Endothelial cell of umbilical vein (primary cell): ENCODE measurements at regions not wholly inside any gene's neighbourhood (a gene's known extent, or its start where the extent isn't known, plus 50 kb on each side); places are given as distances from the start of the nearest gene placed in this dataset.

Experiments used
- BruUV-seq: library from RNA; stranded (reverse); fragments of 400-500 nt; replicated peaks from 2 replicates; lab custom pipeline; 2021; lab: Mats Ljungman, UMichigan
- CTCF ChIA-PET: fragments of 300-600, 350-600 bp; sonication (Branson Sonifier 250); formaldehyde crosslinking; loops from one replicate; lab custom pipeline; 2021; ENCODE audit warnings: antibody characterized with exemption, inconsistent platforms; lab: Charles Lee
- POLR2A ChIA-PET: fragments of 300-600, 350-600 bp; sonication (Branson Sonifier 250); formaldehyde crosslinking; loops from one replicate; lab custom pipeline; 2021; ENCODE audit warnings: antibody characterized with exemption, inconsistent platforms; lab: Charles Lee
- DNase-seq: peaks from one replicate; pipeline ENCODE4 v3.0.0-alpha.2; 2011; ENCODE audit warnings: low read depth, low spot score
- FAIRE-seq: peaks from 2 replicates; lab custom pipeline; 2011; peaks lifted over from hg19 to GRCh38; lab: Jason Lieb, UNC
- H2AFZ ChIP-seq: 2 replicates; pipeline ENCODE4 v1.6.0; 2012; ENCODE audit warnings: low read depth, low read length, control low read depth, inconsistent platforms
- H3K27ac ChIP-seq: 2 replicates; pipeline ENCODE4 v1.5.1; 2011; ENCODE audit warnings: low read depth, mild to moderate bottlenecking, control low read depth, low read length, moderate library complexity; ENCODE audit not compliant: insufficient read depth
- H3K27me3 ChIP-seq, 2 experiments: 2 replicates each; pipeline versions ENCODE4 v1.6.0 to v1.6.1; 2011; ENCODE audit warnings: low read length in 2 of 2, mixed read lengths in 1 of 2; ENCODE audit not compliant: control insufficient read depth in 2 of 2, insufficient read depth in 2 of 2
- H3K36me3 ChIP-seq, 2 experiments: 2 replicates in 1 of 2; 3 replicates in 1 of 2; pipeline ENCODE4 v1.5.1; 2011; ENCODE audit warnings: low read length in 2 of 2, mild to moderate bottlenecking in 1 of 2, moderate library complexity in 1 of 2; ENCODE audit not compliant: control insufficient read depth in 2 of 2, insufficient read depth in 2 of 2; ENCODE audit errors: extremely low read depth in 1 of 2
- H3K4me1 ChIP-seq: 3 replicates; pipeline ENCODE4 v1.5.1; 2011; ENCODE audit warnings: mild to moderate bottlenecking, low read length; ENCODE audit not compliant: control insufficient read depth, insufficient read depth; ENCODE audit errors: extremely low read depth
- H3K4me2 ChIP-seq: 2 replicates; pipeline ENCODE4 v1.6.1; 2011; ENCODE audit warnings: low read length, control low read depth, mixed read lengths; ENCODE audit not compliant: insufficient read depth
- H3K4me3 ChIP-seq, 3 experiments: fragments of 200-600 bp in 1 of 3; sonication (generic), shearing (Covaris generic) in 1 of 3; replicated peaks in 1 of 3; 2 replicates each; pipeline ENCODE4 v1.5.1; 2011 to 2016; ENCODE audit warnings: control low read depth in 3 of 3, low read length in 3 of 3, mild to moderate bottlenecking in 2 of 3, inconsistent platforms in 1 of 3, low read depth in 1 of 3, moderate library complexity in 1 of 3; ENCODE audit not compliant: insufficient read depth in 1 of 3
- H3K79me2 ChIP-seq: 2 replicates; pipeline ENCODE4 v1.6.0; 2012; ENCODE audit warnings: low read length, inconsistent platforms; ENCODE audit not compliant: control insufficient read depth, insufficient read depth
- H3K9ac ChIP-seq: replicated peaks from 2 replicates; pipeline ENCODE3; 2011; ENCODE audit warnings: low read length, control low read depth; ENCODE audit not compliant: insufficient read depth; ENCODE audit errors: extremely low read depth
- H3K9me1 ChIP-seq: replicated peaks from 3 replicates; pipeline ENCODE4 v1.6.0; 2011; ENCODE audit warnings: mild to moderate bottlenecking, low read length; ENCODE audit not compliant: control insufficient read depth, insufficient read depth; ENCODE audit errors: extremely low read depth
- H3K9me3 ChIP-seq: replicated peaks from 2 replicates; pipeline ENCODE4 v1.5.1; 2012; ENCODE audit warnings: low read length, inconsistent platforms; ENCODE audit not compliant: control insufficient read depth, insufficient read depth
- H4K20me1 ChIP-seq: replicated peaks from 2 replicates; pipeline ENCODE3; 2011; ENCODE audit warnings: mild to moderate bottlenecking, low read length; ENCODE audit not compliant: control insufficient read depth, insufficient read depth; ENCODE audit errors: extremely low read depth
- CTCF ChIP-seq, 2 donors: IDR thresholded peaks; 1 replicate in 1 of 2; 2 replicates in 1 of 2; pipeline ENCODE4 v1.5.1; 2011; ENCODE audit warnings: low read length in 2 of 2, mild to moderate bottlenecking in 2 of 2, moderate library complexity in 2 of 2, control low read depth in 1 of 2, inconsistent platforms in 1 of 2, low read depth in 1 of 2; ENCODE audit not compliant: insufficient read depth in 1 of 2; ENCODE audit errors: extremely low read depth in 1 of 2
- EZH2 ChIP-seq: IDR thresholded peaks from 2 replicates; pipeline ENCODE4 v1.6.1; 2012; ENCODE audit warnings: borderline replicate concordance, low read depth, mild to moderate bottlenecking, moderate library complexity, low read length, inconsistent platforms; ENCODE audit not compliant: severe bottlenecking
- FOS ChIP-seq: IDR thresholded peaks from 2 replicates; pipeline ENCODE4 v1.6.1; 2011; ENCODE audit warnings: mild to moderate bottlenecking, low read length, moderate library complexity, borderline replicate concordance; ENCODE audit not compliant: insufficient read depth
- GATA2 ChIP-seq: IDR thresholded peaks from 2 replicates; pipeline ENCODE4 v1.7.0; 2011; ENCODE audit warnings: low read depth, mild to moderate bottlenecking, moderate library complexity, mixed read lengths, low read length; ENCODE audit not compliant: insufficient read length, insufficient read depth
- JUN ChIP-seq: IDR thresholded peaks from 2 replicates; pipeline ENCODE4 v1.6.1; 2011; ENCODE audit warnings: borderline replicate concordance, low read depth; ENCODE audit not compliant: insufficient read length, insufficient read depth
- MYC ChIP-seq: IDR thresholded peaks from one replicate; pipeline ENCODE4 v1.6.1; 2011; ENCODE audit warnings: mild to moderate bottlenecking, low read depth, low read length
- POLR2A ChIP-seq: IDR thresholded peaks from 2 replicates; pipeline ENCODE4 v1.6.1; 2012; ENCODE audit warnings: low read depth, mild to moderate bottlenecking, control low read depth, low read length
- POLR2AphosphoS5 ChIP-seq: IDR thresholded peaks from 2 replicates; pipeline ENCODE4 v1.6.1; 2012; ENCODE audit warnings: low read depth, mild to moderate bottlenecking, control low read depth, low read length, moderate library complexity; ENCODE audit not compliant: insufficient read depth
- dilution Hi-C: fragments of 300-500 bp; cut with MboI; formaldehyde crosslinking; loops from one replicate; pipeline ENCODE4 v1.15.0; 2019; ENCODE audit warnings: low sequenced_read_pairs; ENCODE audit not compliant: extremely low pct_ligation_motif_present
- intact Hi-C: fragments of 100-400 bp; cut with micrococcal nuclease; formaldehyde crosslinking; loops from one replicate; pipeline ENCODE4 v1.10.0; 2022
- TF ChIP-seq, protein P1 (sequence below): IDR thresholded peaks from 2 replicates; pipeline ENCODE4 v1.6.1; 2011; ENCODE audit not compliant: insufficient read depth, insufficient read length

DNA sequence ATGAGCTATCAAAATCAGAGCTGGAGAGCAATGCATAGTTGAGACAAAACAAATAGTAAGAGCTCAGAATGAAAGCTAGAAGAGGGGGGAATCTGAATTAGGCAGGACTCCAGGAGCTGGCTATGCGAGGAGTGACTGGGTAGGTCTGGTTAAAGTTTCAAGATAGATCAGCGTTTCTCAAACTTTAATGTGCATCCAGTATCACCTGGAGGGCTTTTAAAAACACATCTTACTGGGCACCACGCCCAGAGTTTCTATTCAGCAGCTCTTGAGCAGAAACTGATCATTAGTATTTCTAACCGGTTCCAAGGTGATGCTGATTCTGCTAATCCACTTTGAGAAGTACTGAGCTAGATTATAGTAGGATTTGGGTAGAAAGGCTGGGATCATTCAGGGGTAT, 96.2 kb upstream of the ACP3 start:
- Histone ChIP-seq H3K9me1 (no peaks in the 10 kb centered on the region), H3K27ac (no peak overlapping the region), H3K9ac (no peak overlapping the region), H3K4me3 (no peak overlapping the region), H3K79me2 (no peaks in the 10 kb centered on the region), H3K27me3 (peaks cover 0 to 3% of the 10 kb centered on the region in 2 experiments), H3K4me2 (no peak overlapping the region), H3K9me3 (no peaks in the 10 kb centered on the region), H3K4me1 (no peaks in the 10 kb centered on the region), H3K36me3 (no peaks in the 10 kb centered on the region), H4K20me1 (no peaks in the 10 kb centered on the region), H2AFZ (no peak overlapping the region)
- FAIRE-seq, result no peak
- ChIA-PET CTCF (interaction anchor here (1.2 to 2.4 kb wide), 2 partner anchors 11 to 192 kb away, joined by 4 to 16 read pairs; no protein-coding TSS in a partner anchor), POLR2A (no interaction called here)
- intact Hi-C loops (no loop called here), dilution Hi-C loops (no loop called here)
- TF ChIP-seq FOS, result no peak
- TF ChIP-seq POLR2A, result no peak
- no peak for TF ChIP-seq JUN
- TF ChIP-seq GATA2, result no peak
- no peak for TF ChIP-seq MYC
- TF ChIP-seq, protein P1, sequence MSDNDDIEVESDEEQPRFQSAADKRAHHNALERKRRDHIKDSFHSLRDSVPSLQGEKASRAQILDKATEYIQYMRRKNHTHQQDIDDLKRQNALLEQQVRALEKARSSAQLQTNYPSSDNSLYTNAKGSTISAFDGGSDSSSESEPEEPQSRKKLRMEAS, result no peak
- TF ChIP-seq EZH2, result no peak
- no peak for TF ChIP-seq POLR2AphosphoS5
- TF ChIP-seq CTCF (IDR thresholded peaks at IDR 0.05; ENCODE audit: extremely low read depth in 1 of 2, insufficient read depth in 1 of 2, low read depth in 1 of 2, low read length in 2 of 2), result no peak
- no peak for DNase-seq
- no TSS peak for BruUV-seq
